ENCODE measurements at regions not wholly inside any gene's neighbourhood (a gene's known extent, or its start where the extent isn't known, plus 50 kb on each side); places are given as distances from the start of the nearest gene placed in this dataset.

GRCh38 chr7:57201895-57202210 lies 69.6 kb upstream of the ZNF479 start (continued):
- TF ChIP-seq, protein P1, sequence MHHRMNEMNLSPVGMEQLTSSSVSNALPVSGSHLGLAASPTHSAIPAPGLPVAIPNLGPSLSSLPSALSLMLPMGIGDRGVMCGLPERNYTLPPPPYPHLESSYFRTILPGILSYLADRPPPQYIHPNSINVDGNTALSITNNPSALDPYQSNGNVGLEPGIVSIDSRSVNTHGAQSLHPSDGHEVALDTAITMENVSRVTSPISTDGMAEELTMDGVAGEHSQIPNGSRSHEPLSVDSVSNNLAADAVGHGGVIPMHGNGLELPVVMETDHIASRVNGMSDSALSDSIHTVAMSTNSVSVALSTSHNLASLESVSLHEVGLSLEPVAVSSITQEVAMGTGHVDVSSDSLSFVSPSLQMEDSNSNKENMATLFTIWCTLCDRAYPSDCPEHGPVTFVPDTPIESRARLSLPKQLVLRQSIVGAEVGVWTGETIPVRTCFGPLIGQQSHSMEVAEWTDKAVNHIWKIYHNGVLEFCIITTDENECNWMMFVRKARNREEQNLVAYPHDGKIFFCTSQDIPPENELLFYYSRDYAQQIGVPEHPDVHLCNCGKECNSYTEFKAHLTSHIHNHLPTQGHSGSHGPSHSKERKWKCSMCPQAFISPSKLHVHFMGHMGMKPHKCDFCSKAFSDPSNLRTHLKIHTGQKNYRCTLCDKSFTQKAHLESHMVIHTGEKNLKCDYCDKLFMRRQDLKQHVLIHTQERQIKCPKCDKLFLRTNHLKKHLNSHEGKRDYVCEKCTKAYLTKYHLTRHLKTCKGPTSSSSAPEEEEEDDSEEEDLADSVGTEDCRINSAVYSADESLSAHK (tag by site-specific recombination; IDR thresholded peaks at IDR 0.05), result no peak
- TF ChIP-seq ZNF48 (tag by site-specific recombination; IDR thresholded peaks at IDR 0.05), result no peak

DNA sequence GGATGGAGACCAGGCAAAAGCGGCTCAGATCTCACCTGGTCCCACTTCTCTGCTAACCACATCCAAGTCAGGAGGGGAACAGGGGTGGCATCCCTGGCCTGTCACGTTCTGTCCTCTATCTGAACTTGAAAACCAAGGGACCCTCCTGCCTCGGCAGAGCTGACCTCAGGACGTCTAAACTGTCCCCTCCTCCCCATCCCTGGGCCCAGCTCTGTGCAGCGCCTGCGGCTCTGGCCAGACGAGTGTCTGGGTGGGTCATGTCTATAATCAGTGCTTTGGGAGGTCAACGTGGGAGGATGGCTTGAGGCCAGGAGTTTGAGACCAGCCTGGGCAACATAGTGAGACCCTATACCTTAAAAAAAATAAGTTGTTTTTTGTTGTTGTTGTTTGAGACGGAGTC lies 70.0 kb upstream of the ZNF479 start:
- no peaks in the 10 kb centered on the region for H3K4me1 ChIP-seq (ENCODE audit: control insufficient read depth, insufficient read depth, low read length)
- H3K4me3 ChIP-seq (ENCODE audit: low read depth, low read length), result no peak overlapping the region
- POLR2A ChIA-PET, result no interaction called here
- TF ChIP-seq PATZ1 (tag by site-specific recombination; IDR thresholded peaks at IDR 0.05), result no peak
- TF ChIP-seq, protein P2, sequence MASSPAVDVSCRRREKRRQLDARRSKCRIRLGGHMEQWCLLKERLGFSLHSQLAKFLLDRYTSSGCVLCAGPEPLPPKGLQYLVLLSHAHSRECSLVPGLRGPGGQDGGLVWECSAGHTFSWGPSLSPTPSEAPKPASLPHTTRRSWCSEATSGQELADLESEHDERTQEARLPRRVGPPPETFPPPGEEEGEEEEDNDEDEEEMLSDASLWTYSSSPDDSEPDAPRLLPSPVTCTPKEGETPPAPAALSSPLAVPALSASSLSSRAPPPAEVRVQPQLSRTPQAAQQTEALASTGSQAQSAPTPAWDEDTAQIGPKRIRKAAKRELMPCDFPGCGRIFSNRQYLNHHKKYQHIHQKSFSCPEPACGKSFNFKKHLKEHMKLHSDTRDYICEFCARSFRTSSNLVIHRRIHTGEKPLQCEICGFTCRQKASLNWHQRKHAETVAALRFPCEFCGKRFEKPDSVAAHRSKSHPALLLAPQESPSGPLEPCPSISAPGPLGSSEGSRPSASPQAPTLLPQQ (tag by site-specific recombination; IDR thresholded peaks at IDR 0.05), result no peak
- TF ChIP-seq TRIM28 (IDR thresholded peaks at IDR 0.05; ENCODE audit: borderline replicate concordance, low read length), result no peak
- TF ChIP-seq ZIC2 (tag by site-specific recombination; IDR thresholded peaks at IDR 0.05), result no peak
- no peak for TF ChIP-seq GLIS2 (tag by site-specific recombination; IDR thresholded peaks at IDR 0.05)
- no peak for TF ChIP-seq BCL11B (tag by site-specific recombination; IDR thresholded peaks at IDR 0.05; ENCODE audit: low read depth)
- no peak for TF ChIP-seq ZNF785 (tag by site-specific recombination; IDR thresholded peaks at IDR 0.05)
- TF ChIP-seq, protein P3, sequence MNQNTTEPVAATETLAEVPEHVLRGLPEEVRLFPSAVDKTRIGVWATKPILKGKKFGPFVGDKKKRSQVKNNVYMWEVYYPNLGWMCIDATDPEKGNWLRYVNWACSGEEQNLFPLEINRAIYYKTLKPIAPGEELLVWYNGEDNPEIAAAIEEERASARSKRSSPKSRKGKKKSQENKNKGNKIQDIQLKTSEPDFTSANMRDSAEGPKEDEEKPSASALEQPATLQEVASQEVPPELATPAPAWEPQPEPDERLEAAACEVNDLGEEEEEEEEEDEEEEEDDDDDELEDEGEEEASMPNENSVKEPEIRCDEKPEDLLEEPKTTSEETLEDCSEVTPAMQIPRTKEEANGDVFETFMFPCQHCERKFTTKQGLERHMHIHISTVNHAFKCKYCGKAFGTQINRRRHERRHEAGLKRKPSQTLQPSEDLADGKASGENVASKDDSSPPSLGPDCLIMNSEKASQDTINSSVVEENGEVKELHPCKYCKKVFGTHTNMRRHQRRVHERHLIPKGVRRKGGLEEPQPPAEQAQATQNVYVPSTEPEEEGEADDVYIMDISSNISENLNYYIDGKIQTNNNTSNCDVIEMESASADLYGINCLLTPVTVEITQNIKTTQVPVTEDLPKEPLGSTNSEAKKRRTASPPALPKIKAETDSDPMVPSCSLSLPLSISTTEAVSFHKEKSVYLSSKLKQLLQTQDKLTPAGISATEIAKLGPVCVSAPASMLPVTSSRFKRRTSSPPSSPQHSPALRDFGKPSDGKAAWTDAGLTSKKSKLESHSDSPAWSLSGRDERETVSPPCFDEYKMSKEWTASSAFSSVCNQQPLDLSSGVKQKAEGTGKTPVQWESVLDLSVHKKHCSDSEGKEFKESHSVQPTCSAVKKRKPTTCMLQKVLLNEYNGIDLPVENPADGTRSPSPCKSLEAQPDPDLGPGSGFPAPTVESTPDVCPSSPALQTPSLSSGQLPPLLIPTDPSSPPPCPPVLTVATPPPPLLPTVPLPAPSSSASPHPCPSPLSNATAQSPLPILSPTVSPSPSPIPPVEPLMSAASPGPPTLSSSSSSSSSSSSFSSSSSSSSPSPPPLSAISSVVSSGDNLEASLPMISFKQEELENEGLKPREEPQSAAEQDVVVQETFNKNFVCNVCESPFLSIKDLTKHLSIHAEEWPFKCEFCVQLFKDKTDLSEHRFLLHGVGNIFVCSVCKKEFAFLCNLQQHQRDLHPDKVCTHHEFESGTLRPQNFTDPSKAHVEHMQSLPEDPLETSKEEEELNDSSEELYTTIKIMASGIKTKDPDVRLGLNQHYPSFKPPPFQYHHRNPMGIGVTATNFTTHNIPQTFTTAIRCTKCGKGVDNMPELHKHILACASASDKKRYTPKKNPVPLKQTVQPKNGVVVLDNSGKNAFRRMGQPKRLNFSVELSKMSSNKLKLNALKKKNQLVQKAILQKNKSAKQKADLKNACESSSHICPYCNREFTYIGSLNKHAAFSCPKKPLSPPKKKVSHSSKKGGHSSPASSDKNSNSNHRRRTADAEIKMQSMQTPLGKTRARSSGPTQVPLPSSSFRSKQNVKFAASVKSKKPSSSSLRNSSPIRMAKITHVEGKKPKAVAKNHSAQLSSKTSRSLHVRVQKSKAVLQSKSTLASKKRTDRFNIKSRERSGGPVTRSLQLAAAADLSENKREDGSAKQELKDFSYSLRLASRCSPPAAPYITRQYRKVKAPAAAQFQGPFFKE (tag by site-specific recombination; IDR thresholded peaks at IDR 0.05; ENCODE audit: borderline replicate concordance), result no peak
- no peak for TF ChIP-seq ZNF555 (tag by site-specific recombination; conservative IDR thresholded peaks at IDR 0.05)
- no peak for TF ChIP-seq MEIS1 (CRISPR knock-in tag; IDR thresholded peaks at IDR 0.05; ENCODE audit: borderline replicate concordance)
- TF ChIP-seq SP7 (tag by site-specific recombination; IDR thresholded peaks at IDR 0.05), result no peak
- TF ChIP-seq PRDM6 (tag by site-specific recombination; IDR thresholded peaks at IDR 0.05), result no peak
- TF ChIP-seq ZNF596 (tag by site-specific recombination; IDR thresholded peaks at IDR 0.05), result no peak
- no peak for TF ChIP-seq ZNF701 (tag by site-specific recombination; IDR thresholded peaks at IDR 0.05)
- no peak for TF ChIP-seq ZEB2 (tag by site-specific recombination; IDR thresholded peaks at IDR 0.05)
- no peak for TF ChIP-seq FEZF1 (tag by site-specific recombination; IDR thresholded peaks at IDR 0.05)
- TF ChIP-seq, protein P4, sequence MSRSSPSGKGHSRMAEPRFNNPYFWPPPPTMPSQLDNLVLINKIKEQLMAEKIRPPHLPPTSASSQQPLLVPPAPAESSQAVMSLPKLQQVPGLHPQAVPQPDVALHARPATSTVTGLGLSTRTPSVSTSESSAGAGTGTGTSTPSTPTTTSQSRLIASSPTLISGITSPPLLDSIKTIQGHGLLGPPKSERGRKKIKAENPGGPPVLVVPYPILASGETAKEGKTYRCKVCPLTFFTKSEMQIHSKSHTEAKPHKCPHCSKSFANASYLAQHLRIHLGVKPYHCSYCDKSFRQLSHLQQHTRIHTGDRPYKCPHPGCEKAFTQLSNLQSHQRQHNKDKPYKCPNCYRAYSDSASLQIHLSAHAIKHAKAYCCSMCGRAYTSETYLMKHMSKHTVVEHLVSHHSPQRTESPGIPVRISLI (tag by site-specific recombination; IDR thresholded peaks at IDR 0.05), result no peak
- no peaks in the 10 kb centered on the region for H3K36me3 ChIP-seq (ENCODE audit: control insufficient read depth in 2 of 2, insufficient read depth in 1 of 2, low read length in 2 of 2)
- H3K27ac ChIP-seq (ENCODE audit: extremely low read depth, low read depth, low read length), result no peak overlapping the region
- no peaks in the 10 kb centered on the region for H3K9me3 ChIP-seq (ENCODE audit: control insufficient read depth, insufficient read depth, low read depth, low read length)
- CTCF ChIA-PET, result no interaction called here

All from HEK293 (cell line).